ENCODE measurements at regions not wholly inside any gene's neighbourhood (a gene's known extent, or its start where the extent isn't known, plus 50 kb on each side); places are given as distances from the start of the nearest gene placed in this dataset.

DNA sequence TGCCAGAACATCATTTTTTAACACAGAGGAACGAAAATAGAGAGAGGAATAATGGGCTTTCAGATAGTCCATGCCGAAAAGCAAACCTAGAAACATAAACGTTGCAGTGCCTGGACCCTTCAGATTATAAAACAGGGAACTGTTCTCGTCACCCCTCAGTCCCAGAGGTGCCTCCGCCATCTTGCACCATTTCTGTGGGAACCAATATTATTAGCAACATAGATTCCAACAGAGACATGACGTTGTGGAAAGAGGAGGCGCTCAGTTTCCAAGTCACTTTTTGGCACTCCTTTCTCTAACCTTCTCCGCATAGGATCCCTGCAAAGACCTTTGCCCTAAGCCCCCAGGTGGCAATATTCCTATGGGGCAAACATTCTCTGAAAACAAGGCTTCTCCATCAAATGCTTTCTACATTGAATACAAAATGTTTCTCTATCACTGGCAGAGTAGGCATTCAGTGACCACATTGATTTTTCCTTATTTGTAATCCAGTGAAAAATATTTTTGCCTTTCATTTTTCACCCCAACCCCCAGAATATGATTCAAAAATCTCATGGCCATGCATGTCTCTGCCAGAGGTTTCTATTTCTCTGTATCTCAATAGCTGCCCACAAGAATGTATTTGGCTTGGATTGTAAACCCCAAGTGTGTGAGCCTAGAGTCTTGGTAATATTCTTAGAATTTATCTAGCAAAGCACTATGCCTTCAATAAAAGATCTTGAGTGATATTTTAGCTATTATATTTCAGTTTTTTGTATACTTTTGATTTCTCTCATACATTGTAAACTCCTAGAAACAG is 500.8 kb upstream of the WWC1 start:
- no peak for DNase-seq (ENCODE audit: low read depth in 2 of 2, low spot score in 1 of 2)

- no peak for DNase-seq (ENCODE audit: low read depth in 2 of 2, low spot score in 1 of 2)
These were observed 498.9 kb upstream of the WWC1 start for GRCh38 chr5:167792514-167792913.

DNA sequence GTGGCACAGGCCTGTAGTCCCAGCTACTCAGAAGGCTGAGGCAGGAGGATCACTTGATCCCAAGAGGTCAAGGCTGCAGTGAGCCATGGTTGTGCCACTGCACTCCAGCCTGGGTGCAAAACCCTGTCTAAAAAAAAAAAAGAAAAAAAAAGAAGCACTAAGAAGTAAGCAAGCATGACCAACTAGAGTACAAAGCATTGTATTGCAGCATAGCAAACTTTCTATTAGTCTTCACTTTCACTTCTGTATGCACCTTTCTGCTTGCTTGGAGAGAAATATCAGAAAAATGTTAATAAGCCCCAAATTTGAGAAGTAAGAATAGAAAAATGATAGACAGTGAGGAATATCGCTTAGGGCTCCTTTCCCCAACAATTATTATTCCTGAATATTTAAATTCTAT is 497.7 kb upstream of the WWC1 start:
- no peak for DNase-seq (ENCODE audit: low read depth in 2 of 2, low spot score in 1 of 2)

- DNase-seq (ENCODE audit: low read depth in 2 of 2, low spot score in 1 of 2) = no peak
These were observed 497.3 kb upstream of the WWC1 start for GRCh38 chr5:167794121-167794520.

DNA sequence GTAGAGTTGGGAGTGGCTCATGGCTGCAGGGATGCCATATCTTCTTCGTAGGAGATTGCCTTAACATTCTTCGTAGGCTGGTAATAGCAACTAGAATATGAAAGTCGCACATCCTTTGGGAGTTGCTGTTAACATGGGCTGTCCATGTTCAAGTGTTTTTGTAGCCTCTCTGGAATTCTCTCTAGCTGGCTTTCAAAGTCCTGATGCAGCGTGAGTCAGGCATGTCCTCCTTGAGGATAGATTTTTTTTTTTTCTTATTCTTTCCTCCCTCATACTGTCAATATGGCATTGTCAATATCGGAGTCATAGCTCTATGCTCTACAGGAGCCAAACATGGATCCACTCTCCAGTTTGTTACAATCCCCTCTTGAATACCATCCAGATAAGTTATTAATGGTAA is 494.8 kb upstream of the WWC1 start:
- no peak for DNase-seq (ENCODE audit: low read depth in 2 of 2, low spot score in 1 of 2)

GRCh38 chr5:167797933-167798332 is 493.5 kb upstream of the WWC1 start:
- no peak for DNase-seq (ENCODE audit: low read depth in 2 of 2, low spot score in 1 of 2)

DNA sequence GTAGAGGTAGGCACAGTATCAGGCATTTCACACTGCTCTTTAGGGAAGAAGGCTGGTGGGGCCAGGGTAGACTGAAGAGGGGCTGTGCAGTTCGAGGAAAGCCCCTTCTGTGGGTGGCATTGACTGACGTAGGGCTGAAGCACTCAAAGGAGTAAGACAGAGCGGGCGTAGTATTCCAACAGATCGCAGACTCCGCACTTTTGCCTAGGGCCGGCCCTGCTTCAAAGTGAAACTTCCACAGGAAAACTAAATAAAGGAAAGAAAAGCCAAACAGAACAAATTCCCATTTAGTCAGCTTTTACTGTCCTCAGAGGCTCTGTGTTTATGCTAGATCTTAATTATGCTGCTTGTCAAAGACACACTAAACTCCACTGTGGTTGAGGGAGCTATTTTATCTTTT is 493.0 kb upstream of the WWC1 start:
- DNase-seq (ENCODE audit: low read depth in 2 of 2, low spot score in 1 of 2) = no peak

DNA sequence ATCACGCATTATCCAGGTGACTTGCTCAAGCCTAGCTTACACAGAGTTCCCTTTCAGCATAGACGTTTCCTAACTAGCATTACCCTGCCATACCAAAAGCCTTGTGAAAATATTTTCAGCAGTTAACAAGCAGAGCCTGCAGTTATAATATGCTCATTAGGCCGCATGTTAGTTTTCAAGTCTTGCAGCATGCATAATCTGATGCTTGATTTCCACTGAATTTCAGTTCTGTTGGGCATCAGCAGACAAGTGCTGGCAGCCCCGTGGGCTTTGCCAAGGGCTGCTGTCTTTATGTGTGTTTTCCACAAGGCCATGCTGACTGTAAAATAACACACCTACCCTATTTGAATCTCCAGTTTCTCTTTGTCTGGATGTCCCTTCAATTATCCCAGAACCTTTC is 491.0 kb upstream of the WWC1 start:
- DNase-seq (ENCODE audit: low read depth in 2 of 2, low spot score in 1 of 2) = no peak

DNA sequence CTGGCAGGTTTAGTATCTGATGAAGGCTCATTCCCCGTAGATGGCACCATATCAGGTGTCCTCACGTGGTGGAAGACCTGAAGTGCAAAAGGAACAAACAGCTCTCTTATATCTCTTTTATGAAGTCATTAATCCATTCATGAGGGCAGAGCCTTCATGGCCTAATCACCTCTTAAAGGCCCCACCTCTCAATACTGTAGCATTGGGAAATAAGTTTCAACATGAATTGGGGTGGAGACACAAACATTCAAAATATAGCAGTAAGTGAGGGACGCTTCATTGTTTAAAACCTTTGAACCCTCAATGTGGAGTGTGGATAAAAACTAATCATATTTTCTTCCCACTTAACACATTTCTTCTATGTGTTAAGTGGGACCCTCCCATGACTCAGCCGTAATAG is 489.4 kb upstream of the WWC1 start:
- DNase-seq (ENCODE audit: low read depth in 2 of 2, low spot score in 1 of 2) = no peak

DNA sequence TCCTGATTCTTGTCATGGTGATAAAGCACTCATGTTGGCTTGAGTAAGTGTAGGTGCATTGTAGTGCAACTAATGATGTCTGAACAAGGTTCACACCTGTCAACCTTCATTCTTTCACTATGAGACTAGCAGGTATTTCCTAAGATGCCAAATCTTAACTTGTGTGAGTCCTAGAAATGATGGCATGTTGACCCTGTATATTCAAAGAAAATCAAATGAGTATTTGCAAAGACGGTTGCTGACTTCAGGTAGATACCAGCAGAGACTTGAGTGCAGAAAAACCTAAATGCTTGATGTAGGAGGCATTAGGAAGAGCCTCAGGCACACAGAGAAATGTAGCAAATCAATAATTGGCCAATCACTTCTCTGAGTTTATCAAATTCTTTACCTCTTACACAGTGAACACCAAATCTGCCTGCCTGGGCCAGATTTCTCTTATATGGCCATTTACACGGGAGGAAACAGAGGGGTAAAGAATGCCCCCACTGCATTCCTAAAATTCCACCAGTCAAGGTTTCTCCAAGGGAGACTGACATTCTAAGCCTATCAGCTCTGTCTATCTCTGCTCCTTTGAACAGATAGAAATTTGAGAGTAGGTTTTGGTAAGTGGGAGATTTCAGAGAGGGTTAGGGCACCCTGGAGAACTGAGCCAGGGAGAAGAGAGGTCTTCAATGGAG is 488.6 kb upstream of the WWC1 start:
- DNase-seq (ENCODE audit: low read depth in 2 of 2, low spot score in 1 of 2) = no peak

DNA sequence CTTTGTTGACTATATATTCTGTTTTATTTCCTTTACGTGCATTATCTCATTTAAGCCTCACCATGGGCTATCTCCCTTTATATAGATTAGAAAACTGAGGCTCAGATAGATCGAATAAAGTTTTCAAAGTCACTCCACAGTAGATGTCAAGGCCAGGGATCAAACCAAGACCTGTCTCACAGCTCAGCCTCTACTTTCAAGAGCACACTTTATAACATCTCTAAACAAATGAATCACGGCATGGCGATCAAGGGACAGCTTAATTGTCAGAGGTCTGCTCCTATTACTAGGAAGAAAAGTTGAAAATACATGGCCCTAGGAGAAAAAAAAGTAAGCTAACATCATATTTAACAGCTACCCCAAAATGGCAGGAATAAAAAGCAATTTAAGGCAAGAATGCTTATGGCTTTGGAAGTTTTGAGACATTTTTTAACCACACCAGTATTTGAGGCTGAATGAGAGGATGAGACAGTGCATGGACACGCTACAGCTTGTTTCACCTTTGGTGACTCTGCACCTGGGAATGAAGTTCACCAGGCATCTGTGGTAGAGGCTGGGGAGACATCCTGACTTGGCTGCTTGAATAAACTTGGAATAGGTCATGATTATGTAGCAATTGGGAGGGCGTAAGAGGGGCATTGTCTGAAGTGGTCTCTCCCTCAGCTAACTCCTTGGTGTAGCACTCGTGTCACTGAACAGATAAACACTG is 486.8 kb upstream of the WWC1 start:
- no peak for DNase-seq (ENCODE audit: low read depth in 2 of 2, low spot score in 1 of 2)

- DNase-seq (ENCODE audit: low read depth in 2 of 2, low spot score in 1 of 2) = no peak
These were observed 480.9 kb upstream of the WWC1 start for GRCh38 chr5:167810573-167810972.

GRCh38 chr5:167812871-167813270 is 478.6 kb upstream of the WWC1 start:
- DNase-seq (ENCODE audit: low read depth in 2 of 2, low spot score in 1 of 2) = no peak

DNA sequence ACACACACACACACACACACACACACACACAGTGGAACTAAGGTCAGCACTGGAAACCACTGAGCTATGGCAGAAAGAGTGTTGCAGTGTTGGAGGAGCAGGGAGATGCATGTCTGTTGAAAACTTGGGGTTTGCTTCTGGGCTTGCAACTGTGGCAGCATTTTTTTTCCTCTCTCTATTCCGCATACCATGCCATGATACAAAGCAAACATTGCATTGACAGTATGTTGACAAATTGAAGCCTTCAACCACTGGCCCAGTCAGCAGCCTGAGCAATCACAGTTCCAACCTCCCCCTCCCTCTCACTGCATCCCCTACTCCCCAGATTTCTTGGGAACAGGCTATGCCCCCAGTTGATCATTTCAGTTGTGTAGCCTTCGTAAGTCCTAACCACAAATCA is 478.1 kb upstream of the WWC1 start:
- no peak for DNase-seq (ENCODE audit: low read depth in 2 of 2, low spot score in 1 of 2)

- DNase-seq (ENCODE audit: low read depth in 2 of 2, low spot score in 1 of 2) = no peak
These were observed 477.4 kb upstream of the WWC1 start for GRCh38 chr5:167814040-167814439.

GRCh38 chr5:167814828-167815227 is 476.6 kb upstream of the WWC1 start:
- DNase-seq (ENCODE audit: low read depth in 2 of 2, low spot score in 1 of 2) = no peak

- DNase-seq (ENCODE audit: low read depth in 2 of 2, low spot score in 1 of 2) = no peak
These were observed 475.1 kb upstream of the WWC1 start for GRCh38 chr5:167816354-167816753.

DNA sequence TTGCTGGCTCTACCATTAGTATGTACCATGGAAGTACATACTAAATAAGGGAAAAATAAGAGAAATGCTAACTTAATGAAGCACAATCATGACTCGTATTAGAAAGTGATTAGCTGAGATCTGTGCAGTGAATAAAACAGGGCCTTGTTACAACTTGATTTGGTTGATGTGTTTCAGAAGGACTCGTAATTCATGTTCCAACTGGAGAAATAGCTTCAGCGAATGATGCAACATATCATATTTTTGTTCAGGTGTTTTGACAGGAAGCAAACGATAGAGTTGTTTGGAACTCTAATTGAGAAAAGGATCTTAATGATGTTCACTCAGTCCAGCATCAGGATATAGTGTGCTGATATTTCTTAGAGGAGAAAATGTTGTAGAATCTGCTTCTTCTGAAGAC is 474.6 kb upstream of the WWC1 start:
- DNase-seq (ENCODE audit: low read depth in 2 of 2, low spot score in 1 of 2) = no peak

- DNase-seq (ENCODE audit: low read depth in 2 of 2, low spot score in 1 of 2) = no peak
These were observed 472.0 kb upstream of the WWC1 start for GRCh38 chr5:167819406-167819805.

- no peak for DNase-seq (ENCODE audit: low read depth in 2 of 2, low spot score in 1 of 2)
These were observed 471.1 kb upstream of the WWC1 start for GRCh38 chr5:167820101-167820990.

DNA sequence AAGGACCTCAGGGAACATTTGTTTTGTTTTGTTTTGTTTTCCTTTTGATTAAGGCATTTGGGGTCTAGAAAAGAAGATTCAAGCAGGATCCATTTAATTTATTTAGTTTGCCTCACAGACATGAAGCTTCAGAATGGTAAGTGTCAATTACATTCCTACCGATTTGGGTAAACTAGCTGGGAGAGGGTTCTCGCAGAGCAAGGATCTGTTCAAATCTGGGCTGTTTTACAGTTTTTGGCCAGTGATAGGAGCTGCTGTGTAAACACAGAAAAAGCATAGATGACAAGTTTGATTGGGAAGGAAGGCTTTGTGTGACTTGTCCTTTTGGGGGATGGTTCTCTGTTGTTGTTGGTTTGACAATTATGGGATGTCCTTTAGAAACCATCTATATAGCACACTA is 470.3 kb upstream of the WWC1 start:
- DNase-seq (ENCODE audit: low read depth in 2 of 2, low spot score in 1 of 2) = no peak

All from stimulated activated CD8-positive, alpha-beta memory T cell treated with anti-CD3 and anti-CD28 coated beads, Interleukin-4, amount 100 ng/mL, for 1 hour (primary cell).